ENCODE measurements at regions not wholly inside any gene's neighbourhood (a gene's known extent, or its start where the extent isn't known, plus 50 kb on each side); places are given as distances from the start of the nearest gene placed in this dataset.

GRCh38 chr5:103851091-103851490 is 288.5 kb upstream of the NUDT12 start:
- Mint-ChIP-seq H3K27me3 (ENCODE audit: low read depth) (no peaks in the 10 kb centered on the region), H3K9me3 (peaks cover 4% of the 10 kb centered on the region), H3K36me3 (ENCODE audit: insufficient read depth) (no peaks in the 10 kb centered on the region), H3K4me3 (no peak overlapping the region), H3K4me1 (ENCODE audit: low read depth) (no peaks in the 10 kb centered on the region)
- ATAC-seq (no peak), DNase-seq (no peak)

GRCh38 chr5:103849934-103850333 is 287.3 kb upstream of the NUDT12 start:
- no peaks in the 10 kb centered on the region for H3K27me3 Mint-ChIP-seq (ENCODE audit: low read depth)
- ATAC-seq (no peak), DNase-seq (no peak)
- no peaks in the 10 kb centered on the region for H3K36me3 Mint-ChIP-seq (ENCODE audit: insufficient read depth)
- H3K4me1 Mint-ChIP-seq (ENCODE audit: low read depth): no peaks in the 10 kb centered on the region
- peaks cover 4% of the 10 kb centered on the region for H3K9me3 Mint-ChIP-seq
- H3K4me3 Mint-ChIP-seq: no peak overlapping the region

- no peak overlapping the region for H3K4me3 Mint-ChIP-seq
- peaks cover under 1% of the 10 kb centered on the region for H3K9me3 Mint-ChIP-seq
- no peaks in the 10 kb centered on the region for H3K4me1 Mint-ChIP-seq (ENCODE audit: low read depth)
- H3K36me3 Mint-ChIP-seq (ENCODE audit: insufficient read depth): no peaks in the 10 kb centered on the region
- ATAC-seq (no peak), DNase-seq (no peak)
- H3K27me3 Mint-ChIP-seq (ENCODE audit: low read depth): no peaks in the 10 kb centered on the region
These were observed 284.5 kb upstream of the NUDT12 start for GRCh38 chr5:103847060-103847459.

- Mint-ChIP-seq H3K9me3 (peaks cover 3% of the 10 kb centered on the region), H3K4me1 (ENCODE audit: low read depth) (no peaks in the 10 kb centered on the region), H3K36me3 (ENCODE audit: insufficient read depth) (no peaks in the 10 kb centered on the region), H3K4me3 (no peak overlapping the region), H3K27me3 (ENCODE audit: low read depth) (no peaks in the 10 kb centered on the region)
- DNase-seq (no peak), ATAC-seq (no peak)
These were observed 280.3 kb upstream of the NUDT12 start for GRCh38 chr5:103842936-103843335.

- DNase-seq (no peak), ATAC-seq (no peak)
- no peak overlapping the region for H3K4me3 Mint-ChIP-seq
- H3K27me3 Mint-ChIP-seq (ENCODE audit: low read depth): no peaks in the 10 kb centered on the region
- no peaks in the 10 kb centered on the region for H3K36me3 Mint-ChIP-seq (ENCODE audit: insufficient read depth)
- H3K9me3 Mint-ChIP-seq: peaks cover 3% of the 10 kb centered on the region
- no peaks in the 10 kb centered on the region for H3K4me1 Mint-ChIP-seq (ENCODE audit: low read depth)
These were observed 278.0 kb upstream of the NUDT12 start for GRCh38 chr5:103840600-103840999.

- H3K27me3 Mint-ChIP-seq (ENCODE audit: low read depth): no peaks in the 10 kb centered on the region
- no peaks in the 10 kb centered on the region for H3K36me3 Mint-ChIP-seq (ENCODE audit: insufficient read depth)
- no peak overlapping the region for H3K4me3 Mint-ChIP-seq
- ATAC-seq (no peak), DNase-seq (no peak)
- H3K4me1 Mint-ChIP-seq (ENCODE audit: low read depth): no peaks in the 10 kb centered on the region
- H3K9me3 Mint-ChIP-seq: peaks cover 8% of the 10 kb centered on the region
These were observed 271.6 kb upstream of the NUDT12 start for GRCh38 chr5:103834216-103834615.

- Mint-ChIP-seq H3K36me3 (ENCODE audit: insufficient read depth) (no peaks in the 10 kb centered on the region), H3K27me3 (ENCODE audit: low read depth) (no peaks in the 10 kb centered on the region), H3K9me3 (peaks cover 6% of the 10 kb centered on the region), H3K4me3 (no peak overlapping the region), H3K4me1 (ENCODE audit: low read depth) (no peaks in the 10 kb centered on the region)
- ATAC-seq (no peak), DNase-seq (no peak)
These were observed 267.0 kb upstream of the NUDT12 start for GRCh38 chr5:103829585-103829984.

GRCh38 chr5:103827976-103828375 is 265.4 kb upstream of the NUDT12 start:
- H3K36me3 Mint-ChIP-seq (ENCODE audit: insufficient read depth): no peaks in the 10 kb centered on the region
- H3K4me1 Mint-ChIP-seq (ENCODE audit: low read depth): no peaks in the 10 kb centered on the region
- no peaks in the 10 kb centered on the region for H3K27me3 Mint-ChIP-seq (ENCODE audit: low read depth)
- DNase-seq: no peak
- H3K9me3 Mint-ChIP-seq: peaks cover 3% of the 10 kb centered on the region
- no peak for ATAC-seq
- no peak overlapping the region for H3K4me3 Mint-ChIP-seq

GRCh38 chr5:103821361-103821760 is 258.8 kb upstream of the NUDT12 start:
- ATAC-seq: no peak
- Mint-ChIP-seq H3K4me3 (no peak overlapping the region), H3K27me3 (ENCODE audit: low read depth) (no peaks in the 10 kb centered on the region), H3K4me1 (ENCODE audit: low read depth) (no peaks in the 10 kb centered on the region), H3K9me3 (peaks cover 6% of the 10 kb centered on the region), H3K36me3 (ENCODE audit: insufficient read depth) (no peaks in the 10 kb centered on the region)
- no peak for DNase-seq

GRCh38 chr5:103808464-103809106 is 246.0 kb upstream of the NUDT12 start:
- no peaks in the 10 kb centered on the region for H3K36me3 Mint-ChIP-seq (ENCODE audit: insufficient read depth)
- no peak for ATAC-seq
- H3K9me3 Mint-ChIP-seq: no peaks in the 10 kb centered on the region
- no peaks in the 10 kb centered on the region for H3K4me1 Mint-ChIP-seq (ENCODE audit: low read depth)
- DNase-seq: no peak
- no peaks in the 10 kb centered on the region for H3K27me3 Mint-ChIP-seq (ENCODE audit: low read depth)
- H3K4me3 Mint-ChIP-seq: no peak overlapping the region

- Mint-ChIP-seq H3K27me3 (ENCODE audit: low read depth) (no peaks in the 10 kb centered on the region), H3K36me3 (ENCODE audit: insufficient read depth) (no peaks in the 10 kb centered on the region), H3K4me1 (ENCODE audit: low read depth) (no peaks in the 10 kb centered on the region), H3K9me3 (no peaks in the 10 kb centered on the region), H3K4me3 (no peak overlapping the region)
- ATAC-seq (no peak), DNase-seq (no peak)
These were observed 242.1 kb upstream of the NUDT12 start for GRCh38 chr5:103804711-103805110.

GRCh38 chr5:103801681-103802080 is 239.1 kb upstream of the NUDT12 start:
- H3K4me1 Mint-ChIP-seq (ENCODE audit: low read depth): no peaks in the 10 kb centered on the region
- H3K36me3 Mint-ChIP-seq (ENCODE audit: insufficient read depth): no peaks in the 10 kb centered on the region
- H3K9me3 Mint-ChIP-seq: peaks cover 3% of the 10 kb centered on the region
- ATAC-seq: no peak
- no peaks in the 10 kb centered on the region for H3K27me3 Mint-ChIP-seq (ENCODE audit: low read depth)
- no peak overlapping the region for H3K4me3 Mint-ChIP-seq
- DNase-seq: no peak

- Mint-ChIP-seq H3K4me1 (ENCODE audit: low read depth) (no peaks in the 10 kb centered on the region), H3K4me3 (no peak overlapping the region), H3K9me3 (peaks cover 3% of the 10 kb centered on the region), H3K36me3 (ENCODE audit: insufficient read depth) (no peaks in the 10 kb centered on the region), H3K27me3 (ENCODE audit: low read depth) (no peaks in the 10 kb centered on the region)
- no peak for ATAC-seq
- no peak for DNase-seq
These were observed 238.3 kb upstream of the NUDT12 start for GRCh38 chr5:103800741-103801495.

GRCh38 chr5:103793595-103794182 is 231.1 kb upstream of the NUDT12 start:
- peaks cover 27% of the 10 kb centered on the region for H3K9me3 Mint-ChIP-seq
- ATAC-seq: no peak
- H3K36me3 Mint-ChIP-seq (ENCODE audit: insufficient read depth): no peaks in the 10 kb centered on the region
- H3K4me3 Mint-ChIP-seq: no peak overlapping the region
- H3K4me1 Mint-ChIP-seq (ENCODE audit: low read depth): no peaks in the 10 kb centered on the region
- DNase-seq: no peak
- no peaks in the 10 kb centered on the region for H3K27me3 Mint-ChIP-seq (ENCODE audit: low read depth)

GRCh38 chr5:103785569-103785968 is 223.0 kb upstream of the NUDT12 start:
- H3K36me3 Mint-ChIP-seq (ENCODE audit: insufficient read depth): no peaks in the 10 kb centered on the region
- H3K9me3 Mint-ChIP-seq: no peaks in the 10 kb centered on the region
- no peak for ATAC-seq
- no peaks in the 10 kb centered on the region for H3K27me3 Mint-ChIP-seq (ENCODE audit: low read depth)
- no peak for DNase-seq
- H3K4me3 Mint-ChIP-seq: no peak overlapping the region
- H3K4me1 Mint-ChIP-seq (ENCODE audit: low read depth): no peaks in the 10 kb centered on the region
